ENCODE measurements at regions not wholly inside any gene's neighbourhood (a gene's known extent, or its start where the extent isn't known, plus 50 kb on each side); places are given as distances from the start of the nearest gene placed in this dataset.

DNA sequence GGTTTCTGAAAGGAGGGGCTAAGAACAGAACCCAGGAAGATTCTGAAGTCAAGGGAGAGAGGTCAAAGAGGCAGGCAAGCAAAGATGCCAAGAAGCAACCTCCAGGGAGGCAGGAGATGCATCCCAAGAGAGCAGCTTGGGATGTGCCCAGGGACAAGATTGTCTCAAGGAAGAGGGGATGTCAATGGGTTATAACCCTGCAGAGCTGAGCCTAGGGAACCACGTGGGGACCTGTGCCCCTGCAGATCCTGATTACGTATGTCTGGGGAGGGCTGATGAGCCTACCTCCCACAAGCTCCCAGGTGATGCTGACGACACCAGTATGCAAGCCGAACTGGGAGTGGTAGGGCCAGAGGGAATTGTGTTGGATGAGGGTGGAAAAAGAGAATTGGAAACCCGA lies 70.9 kb upstream of the IRS2 start:
- no peaks in the 10 kb centered on the region for H3K36me3 Mint-ChIP-seq
- peaks cover 12% of the 10 kb centered on the region for H3K4me1 Mint-ChIP-seq
- peaks cover 14% of the 10 kb centered on the region for H3K27me3 Mint-ChIP-seq (ENCODE audit: low read depth)
- no peak for DNase-seq (ENCODE audit: low spot score in 2 of 2, unreplicated experiment in 2 of 2)
- TF ChIP-seq, protein P1, sequence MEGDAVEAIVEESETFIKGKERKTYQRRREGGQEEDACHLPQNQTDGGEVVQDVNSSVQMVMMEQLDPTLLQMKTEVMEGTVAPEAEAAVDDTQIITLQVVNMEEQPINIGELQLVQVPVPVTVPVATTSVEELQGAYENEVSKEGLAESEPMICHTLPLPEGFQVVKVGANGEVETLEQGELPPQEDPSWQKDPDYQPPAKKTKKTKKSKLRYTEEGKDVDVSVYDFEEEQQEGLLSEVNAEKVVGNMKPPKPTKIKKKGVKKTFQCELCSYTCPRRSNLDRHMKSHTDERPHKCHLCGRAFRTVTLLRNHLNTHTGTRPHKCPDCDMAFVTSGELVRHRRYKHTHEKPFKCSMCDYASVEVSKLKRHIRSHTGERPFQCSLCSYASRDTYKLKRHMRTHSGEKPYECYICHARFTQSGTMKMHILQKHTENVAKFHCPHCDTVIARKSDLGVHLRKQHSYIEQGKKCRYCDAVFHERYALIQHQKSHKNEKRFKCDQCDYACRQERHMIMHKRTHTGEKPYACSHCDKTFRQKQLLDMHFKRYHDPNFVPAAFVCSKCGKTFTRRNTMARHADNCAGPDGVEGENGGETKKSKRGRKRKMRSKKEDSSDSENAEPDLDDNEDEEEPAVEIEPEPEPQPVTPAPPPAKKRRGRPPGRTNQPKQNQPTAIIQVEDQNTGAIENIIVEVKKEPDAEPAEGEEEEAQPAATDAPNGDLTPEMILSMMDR (IDR thresholded peaks at IDR 0.05; ENCODE audit: unreplicated experiment) = no peak
- no peak overlapping the region for H3K4me3 Mint-ChIP-seq
- H3K9me3 Mint-ChIP-seq = peaks cover 3% of the 10 kb centered on the region
- no peak overlapping the region for H3K27ac Mint-ChIP-seq

DNA sequence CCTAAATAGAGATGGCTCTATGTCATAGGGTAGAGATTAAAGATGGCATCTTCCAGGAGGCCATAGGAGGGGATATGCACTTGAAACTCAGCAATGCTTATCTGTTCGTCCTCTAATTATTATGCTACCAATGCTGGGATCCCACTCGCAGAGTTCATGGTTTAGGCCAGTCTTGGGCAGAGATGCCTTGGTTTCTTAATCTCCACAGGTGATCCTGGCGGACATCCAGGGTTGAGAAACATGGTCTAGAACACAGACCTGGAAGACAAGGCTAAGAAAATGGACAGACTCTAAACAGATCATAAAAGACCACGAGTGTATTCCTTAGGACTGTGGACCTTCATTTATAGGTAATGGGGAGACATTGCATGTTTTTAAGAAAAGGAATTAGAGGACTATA lies 70.0 kb upstream of the IRS2 start:
- H3K4me1 Mint-ChIP-seq = peaks cover 8% of the 10 kb centered on the region
- no peak overlapping the region for H3K4me3 Mint-ChIP-seq
- peaks cover 14% of the 10 kb centered on the region for H3K27me3 Mint-ChIP-seq (ENCODE audit: low read depth)
- no peak overlapping the region for H3K27ac Mint-ChIP-seq
- peaks cover 3% of the 10 kb centered on the region for H3K9me3 Mint-ChIP-seq
- TF ChIP-seq, protein P1 (IDR thresholded peaks at IDR 0.05; ENCODE audit: unreplicated experiment) = no peak
- no peaks in the 10 kb centered on the region for H3K36me3 Mint-ChIP-seq
- no peak for DNase-seq (ENCODE audit: low spot score in 2 of 2, unreplicated experiment in 2 of 2)

DNA sequence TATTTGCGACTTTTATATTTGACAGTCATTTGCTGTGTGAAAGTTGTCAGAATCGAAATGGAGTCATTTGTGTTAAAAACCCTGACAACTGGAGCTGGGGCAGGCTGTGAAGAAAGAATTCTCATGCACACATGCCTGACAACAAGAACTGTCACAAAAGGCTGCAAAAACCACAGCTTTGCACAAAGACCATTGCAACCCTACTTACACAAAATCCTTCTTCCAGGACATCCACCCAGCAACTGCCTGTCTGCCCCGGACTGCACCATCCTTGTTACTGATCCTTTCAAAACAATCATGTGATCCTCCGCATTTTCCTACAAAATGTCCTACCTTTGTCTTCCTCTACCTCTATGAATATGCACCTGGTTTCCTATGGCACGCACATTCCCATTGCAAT lies 66.8 kb upstream of the IRS2 start:
- TF ChIP-seq, protein P1 (IDR thresholded peaks at IDR 0.05; ENCODE audit: unreplicated experiment) = no peak
- Mint-ChIP-seq H3K27me3 (ENCODE audit: low read depth) (peaks cover 18% of the 10 kb centered on the region), H3K4me1 (peaks cover 8% of the 10 kb centered on the region), H3K9me3 (no peaks in the 10 kb centered on the region), H3K4me3 (no peak overlapping the region), H3K36me3 (no peaks in the 10 kb centered on the region), H3K27ac (no peak overlapping the region)
- no peak for DNase-seq (ENCODE audit: low spot score in 2 of 2, unreplicated experiment in 2 of 2)

DNA sequence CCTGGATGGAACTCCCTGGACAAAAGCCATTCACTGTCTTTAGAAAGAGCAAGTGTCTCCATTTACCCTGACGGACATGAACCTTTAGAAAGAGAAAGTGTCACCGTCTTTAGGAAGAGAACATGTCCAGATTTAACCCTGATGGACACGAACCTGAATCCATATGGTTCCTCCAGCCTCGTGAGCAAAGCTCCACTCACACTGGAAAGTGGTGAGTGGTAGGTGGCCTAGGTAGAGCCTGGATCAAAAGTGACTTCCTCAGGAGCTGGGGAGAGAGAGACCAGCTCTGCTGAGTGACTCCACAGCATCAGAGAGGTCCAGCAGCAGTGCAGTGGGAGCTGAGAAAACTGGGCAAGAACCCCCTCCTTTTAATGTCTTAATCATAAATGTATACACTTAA lies 59.8 kb upstream of the IRS2 start:
- TF ChIP-seq, protein P1 (IDR thresholded peaks at IDR 0.05; ENCODE audit: unreplicated experiment) = no peak
- H3K36me3 Mint-ChIP-seq = no peaks in the 10 kb centered on the region
- H3K9me3 Mint-ChIP-seq = no peaks in the 10 kb centered on the region
- H3K27me3 Mint-ChIP-seq (ENCODE audit: low read depth) = peaks cover 40% of the 10 kb centered on the region
- H3K4me3 Mint-ChIP-seq = no peak overlapping the region
- DNase-seq (ENCODE audit: low spot score in 2 of 2, unreplicated experiment in 2 of 2) = no peak
- no peaks in the 10 kb centered on the region for H3K4me1 Mint-ChIP-seq
- no peak overlapping the region for H3K27ac Mint-ChIP-seq

DNA sequence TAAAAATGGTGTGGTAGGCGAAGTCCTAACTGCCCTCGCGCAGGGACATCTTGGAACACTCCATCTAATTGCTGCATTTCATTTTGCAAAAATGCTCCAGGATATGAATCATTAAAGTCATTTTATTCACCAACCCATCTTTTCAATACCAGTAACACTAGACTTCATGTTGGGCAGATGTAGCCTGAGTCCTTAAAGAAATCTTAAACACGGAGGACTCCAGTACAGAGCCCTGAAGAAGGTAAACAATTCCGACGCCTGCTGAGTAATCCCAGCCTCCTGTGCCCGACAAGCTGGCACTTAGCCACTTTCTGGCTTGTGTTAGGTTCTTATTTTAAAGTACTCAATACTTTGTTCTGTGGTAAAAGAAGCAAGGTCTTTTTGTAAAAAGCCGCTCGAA lies 58.0 kb upstream of the IRS2 start:
- Mint-ChIP-seq H3K36me3 (no peaks in the 10 kb centered on the region), H3K4me3 (no peak overlapping the region), H3K4me1 (peaks cover 5% of the 10 kb centered on the region), H3K27ac (no peak overlapping the region), H3K9me3 (no peaks in the 10 kb centered on the region), H3K27me3 (ENCODE audit: low read depth) (peaks cover 50% of the 10 kb centered on the region)
- DNase-seq (ENCODE audit: low spot score in 2 of 2, unreplicated experiment in 2 of 2) = no peak
- TF ChIP-seq, protein P1 (IDR thresholded peaks at IDR 0.05; ENCODE audit: unreplicated experiment) = no peak

DNA sequence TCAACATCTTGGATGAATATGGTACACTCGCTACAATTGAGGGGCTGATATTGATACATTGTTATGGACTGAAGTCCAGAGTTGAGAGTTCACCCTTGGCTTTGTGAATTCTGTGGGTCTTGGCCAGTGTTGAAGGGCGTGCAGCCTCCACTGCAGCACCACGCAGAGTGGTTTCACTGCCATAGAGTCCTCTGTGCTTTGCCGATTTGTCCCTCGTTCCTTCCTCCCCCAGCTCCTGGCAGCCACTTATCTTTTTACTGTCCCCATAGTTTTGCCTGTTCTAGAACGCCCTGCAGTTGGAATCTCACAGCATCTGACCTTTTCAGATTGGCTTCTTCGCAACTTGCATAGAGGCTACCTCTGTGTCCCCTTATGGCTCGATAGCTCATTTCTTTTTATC lies 57.3 kb upstream of the IRS2 start:
- TF ChIP-seq, protein P1 (IDR thresholded peaks at IDR 0.05; ENCODE audit: unreplicated experiment) = no peak
- peaks cover 5% of the 10 kb centered on the region for H3K4me1 Mint-ChIP-seq
- no peaks in the 10 kb centered on the region for H3K36me3 Mint-ChIP-seq
- DNase-seq (ENCODE audit: low spot score in 2 of 2, unreplicated experiment in 2 of 2) = no peak
- peaks cover 47% of the 10 kb centered on the region for H3K27me3 Mint-ChIP-seq (ENCODE audit: low read depth)
- no peak overlapping the region for H3K4me3 Mint-ChIP-seq
- no peaks in the 10 kb centered on the region for H3K9me3 Mint-ChIP-seq
- no peak overlapping the region for H3K27ac Mint-ChIP-seq
